Astrocyte of the hippocampus (primary cell): ENCODE measurements at regions not wholly inside any gene's neighbourhood (a gene's known extent, or its start where the extent isn't known, plus 50 kb on each side); places are given as distances from the start of the nearest gene placed in this dataset.
"Not testable (repeated sequence)": the region's sequence is repeated elsewhere in the genome, so short reads cannot be mapped to it uniquely, and the experiment has no call there.

ENCODE experiments used
- DNase-seq: peaks from one replicate; pipeline ENCODE4 v3.0.0; 2011; ENCODE audit warnings: low read depth, low spot score

DNA sequence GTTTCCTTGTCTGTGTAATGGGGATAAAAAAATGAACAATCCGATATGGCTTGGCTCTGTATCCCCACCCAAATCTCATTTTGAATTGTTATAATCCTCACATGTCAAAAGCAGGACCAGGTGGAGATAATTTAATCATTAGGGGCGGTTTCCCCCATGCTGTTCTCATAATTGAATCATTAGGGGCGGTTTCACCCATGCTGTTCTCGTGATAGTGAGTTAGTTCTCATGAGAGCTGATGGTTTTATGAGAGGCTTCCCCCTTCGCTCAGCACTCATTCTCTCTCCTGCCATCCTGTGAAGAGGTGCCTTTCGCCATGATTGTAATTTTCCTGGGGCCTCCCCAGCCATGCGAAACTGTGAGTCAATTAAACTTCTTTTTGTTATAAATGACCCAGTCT is 633.5 kb downstream of the RAPGEF2 start:
- no peak for DNase-seq

DNA sequence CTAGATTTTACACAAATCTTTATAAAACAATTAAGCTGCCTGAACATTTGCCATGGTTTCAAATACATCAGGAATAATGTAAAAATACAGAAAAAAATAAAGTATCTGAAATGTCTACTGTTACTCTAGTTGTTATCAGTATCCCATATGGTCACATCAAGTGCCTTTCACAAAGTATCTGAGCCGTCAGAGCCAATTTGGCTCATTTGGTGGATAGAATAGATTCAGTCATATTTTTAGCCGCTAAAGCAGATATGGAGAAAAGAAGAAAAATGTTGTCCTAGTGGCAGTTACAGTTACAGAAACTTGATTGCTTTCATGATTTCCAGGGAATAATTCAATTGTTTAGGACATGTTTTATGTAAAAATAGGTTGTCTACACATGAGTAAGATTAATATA is 641.1 kb downstream of the RAPGEF2 start:
- DNase-seq, result no peak

DNA sequence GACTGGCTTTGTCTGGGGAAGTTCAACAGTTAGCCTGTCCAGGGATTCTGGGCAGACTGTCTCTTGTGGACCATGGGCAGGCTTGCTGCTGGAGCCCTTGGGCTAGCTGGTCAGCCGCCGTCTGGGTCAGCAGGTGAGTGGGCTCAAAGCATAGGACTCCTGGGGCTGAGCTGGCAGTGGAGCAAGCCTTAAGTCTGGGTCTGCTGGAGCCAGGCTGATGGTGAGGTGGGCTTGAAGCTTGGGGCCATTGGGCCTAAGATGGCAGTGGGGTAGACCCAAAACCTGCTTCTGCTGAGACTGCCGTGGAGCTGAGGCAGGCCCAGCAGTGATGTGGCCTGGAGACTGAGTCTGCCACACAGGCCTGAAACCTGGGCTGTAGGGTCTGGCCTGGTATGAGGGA is 645.1 kb downstream of the RAPGEF2 start:
- no peak for DNase-seq

DNA sequence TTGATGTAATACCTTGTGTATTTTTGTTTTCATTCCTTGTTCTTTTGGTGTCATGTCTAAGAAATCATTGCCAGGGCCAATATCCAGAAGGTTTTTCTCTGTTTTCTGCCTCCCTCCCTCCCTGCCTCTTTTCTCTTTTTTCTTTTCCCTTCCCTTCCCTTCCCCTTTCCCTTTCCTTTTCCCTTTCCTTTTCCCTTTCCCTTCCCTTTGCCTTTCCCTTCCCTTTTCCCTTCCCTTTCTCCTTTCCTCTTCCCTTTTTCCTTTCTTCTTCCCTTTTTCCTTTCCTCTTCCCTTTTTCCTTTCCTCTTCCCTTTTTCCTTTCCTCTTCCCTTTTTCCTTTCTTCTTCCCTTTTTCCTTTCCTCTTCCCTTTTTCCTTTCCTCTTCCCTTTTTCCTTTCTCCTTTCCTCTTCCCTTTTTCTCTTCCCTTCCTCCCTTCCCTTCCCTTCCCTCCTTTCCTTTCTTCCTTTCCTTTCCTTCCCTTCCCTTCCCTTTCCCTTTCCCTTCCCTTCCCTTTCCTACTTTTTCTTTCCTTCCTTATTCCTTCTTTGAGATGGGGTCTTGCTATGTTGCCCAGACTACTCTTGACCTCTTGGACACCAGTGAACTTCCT is 646.1 kb downstream of the RAPGEF2 start:
- DNase-seq, result no peak

DNA sequence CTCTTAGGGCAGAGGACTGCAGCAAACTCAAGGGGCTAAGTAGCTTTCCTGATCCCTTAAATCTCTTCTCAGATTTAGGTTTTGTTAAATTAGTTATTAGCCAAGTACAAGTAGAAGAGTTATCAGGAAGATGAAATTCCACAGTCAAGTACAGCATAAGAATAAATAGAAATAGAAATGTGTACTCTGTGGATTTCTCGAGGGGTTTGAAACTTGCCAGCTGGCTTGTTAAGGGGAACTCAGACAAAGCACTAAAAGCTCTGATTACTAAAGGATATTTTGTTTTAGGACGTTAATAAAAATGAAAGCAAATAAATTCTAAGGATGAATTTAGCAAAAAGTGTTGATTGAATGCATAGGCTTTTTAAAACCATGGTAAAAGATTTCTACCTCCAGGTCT is 654.6 kb downstream of the RAPGEF2 start:
- no peak for DNase-seq

DNA sequence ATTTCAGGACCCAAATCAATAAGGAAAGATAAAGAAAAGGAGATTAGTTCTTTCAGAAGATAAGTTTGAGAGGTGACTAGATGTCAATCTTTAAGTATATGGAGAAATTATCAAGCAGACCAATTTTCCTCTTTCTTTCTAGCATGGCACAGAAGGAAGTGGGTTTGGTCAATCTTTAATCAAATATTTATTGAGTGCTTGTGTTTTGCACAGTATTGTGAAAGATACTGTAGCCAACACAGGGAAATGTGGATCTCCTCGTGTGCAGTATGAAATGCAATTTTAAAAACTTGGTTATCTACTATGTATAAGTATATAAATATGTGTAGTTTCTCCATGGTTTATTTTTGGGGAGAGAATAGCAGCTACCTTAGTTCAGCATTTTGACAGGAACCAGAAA is 655.2 kb downstream of the RAPGEF2 start:
- DNase-seq, result no peak

DNA sequence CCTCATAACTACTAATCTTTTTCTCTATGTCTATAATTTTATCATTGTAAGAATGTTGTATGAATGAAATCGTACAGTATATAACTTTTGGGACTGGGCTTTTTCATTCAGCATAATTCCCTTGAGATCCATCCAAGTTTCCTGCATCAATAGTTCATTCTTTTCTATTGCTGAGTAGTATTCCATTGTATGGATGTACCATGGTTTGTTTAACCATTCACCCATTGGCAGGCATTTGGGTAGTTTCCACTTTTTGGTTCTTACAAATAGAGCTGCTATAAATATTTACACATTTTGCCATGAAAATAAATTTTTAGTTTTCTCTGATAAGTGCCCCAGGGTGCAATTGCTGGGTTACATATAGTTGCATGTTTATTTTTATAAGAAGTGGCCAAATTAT is 659.8 kb downstream of the RAPGEF2 start:
- no peak for DNase-seq

DNA sequence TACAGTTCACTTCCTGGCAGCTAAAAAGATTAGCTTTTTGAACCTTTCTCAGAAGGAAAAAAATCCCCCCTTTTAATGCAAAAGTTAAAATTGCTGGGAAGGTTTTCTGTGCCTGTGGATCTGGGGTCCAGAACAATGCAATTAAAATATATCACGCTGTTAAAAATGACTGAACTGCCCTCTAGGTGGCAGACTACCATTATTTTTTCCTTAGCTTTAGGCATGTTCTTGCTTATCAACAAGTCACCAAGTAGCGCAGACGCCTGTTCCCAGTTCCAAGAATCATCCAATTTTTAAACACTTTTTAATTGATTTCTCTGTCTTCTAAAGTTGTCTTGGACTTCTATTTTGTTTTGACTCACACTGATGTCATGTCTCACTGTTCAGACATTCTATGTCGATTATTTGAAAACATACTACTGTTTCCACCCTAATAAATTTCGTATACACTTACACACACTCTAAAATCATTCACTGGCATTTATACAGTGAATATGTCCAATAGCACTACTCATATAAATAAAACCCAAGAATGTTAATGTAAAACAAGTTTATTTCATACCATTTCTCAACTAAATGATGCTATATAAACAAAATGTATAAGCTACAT is 661.6 kb downstream of the RAPGEF2 start:
- DNase-seq, result peak; percentile 88

DNA sequence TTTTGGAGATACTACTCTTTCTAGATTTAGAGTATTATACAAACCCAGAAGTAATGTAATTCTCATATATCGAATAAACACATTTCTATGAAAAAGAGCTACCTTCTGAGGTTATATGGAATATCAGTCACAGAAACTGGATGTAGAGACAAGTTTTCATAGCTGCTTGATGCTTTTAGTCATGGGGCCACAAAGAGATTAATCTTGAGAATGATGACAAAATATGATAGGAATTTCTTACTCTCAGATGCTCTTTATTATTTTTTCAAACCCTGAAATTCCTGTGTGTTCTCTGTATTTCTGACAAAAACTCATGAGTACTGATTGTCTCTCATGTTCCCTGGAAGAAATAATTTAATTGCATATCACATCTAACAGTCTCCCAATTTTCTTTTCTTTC is 662.5 kb downstream of the RAPGEF2 start:
- DNase-seq, result peak; percentile 54

DNA sequence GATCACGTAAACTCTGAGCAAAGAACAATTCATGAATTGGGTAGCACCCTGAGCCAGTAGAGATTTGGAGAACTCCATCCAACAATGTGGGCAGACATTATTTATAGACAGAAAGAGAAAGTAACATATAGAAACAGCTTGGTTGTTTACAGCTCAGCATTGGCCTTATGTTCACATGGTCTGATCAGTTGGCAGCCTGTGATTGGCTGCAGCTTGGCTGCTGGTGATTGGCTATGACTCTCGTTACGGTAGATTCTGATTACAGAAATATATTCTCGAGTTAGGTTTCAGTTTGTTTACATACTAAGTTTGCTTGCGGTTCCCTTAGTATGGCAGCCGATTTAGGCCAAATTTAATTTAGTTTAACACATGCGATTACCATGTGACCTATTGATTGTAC is 663.4 kb downstream of the RAPGEF2 start:
- DNase-seq, result no peak

DNA sequence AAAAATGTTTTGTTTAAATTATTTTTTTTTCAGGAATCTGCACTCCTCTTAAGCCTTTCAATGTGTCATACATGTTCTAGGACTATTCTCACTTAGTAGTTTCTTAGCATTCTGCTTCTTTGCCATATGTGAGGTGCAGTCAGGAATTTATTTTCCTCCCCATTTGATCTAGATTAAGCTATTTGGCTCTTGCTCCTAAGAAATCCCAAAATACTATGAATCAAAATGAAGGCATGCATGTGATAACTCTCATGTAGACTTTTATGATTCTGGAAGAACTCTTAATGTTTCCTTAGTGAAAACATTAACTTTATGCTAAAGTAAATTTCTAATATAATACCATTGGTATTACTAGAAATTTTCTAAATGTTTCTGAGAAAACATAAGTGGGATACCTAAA is 664.5 kb downstream of the RAPGEF2 start:
- no peak for DNase-seq

DNA sequence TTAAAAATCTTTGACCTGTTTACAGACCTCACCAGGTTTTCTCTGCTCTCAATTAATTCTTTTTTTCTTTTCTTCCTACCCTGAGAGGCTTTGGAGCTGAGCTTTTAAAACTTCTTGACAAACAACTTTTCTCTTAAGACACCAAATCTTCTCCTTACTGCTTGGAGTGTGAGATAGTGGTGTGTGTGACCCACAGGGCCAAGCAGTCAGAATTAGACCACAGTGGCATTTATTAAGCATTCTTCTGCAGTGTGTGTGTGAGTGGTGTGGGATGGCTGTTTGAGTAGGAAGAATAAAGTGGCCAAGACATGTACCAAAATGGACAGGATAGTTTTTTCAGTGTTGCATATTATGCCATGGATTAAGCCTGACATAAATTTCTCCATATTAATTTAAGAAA is 665.1 kb downstream of the RAPGEF2 start:
- peak; percentile 70 for DNase-seq

DNA sequence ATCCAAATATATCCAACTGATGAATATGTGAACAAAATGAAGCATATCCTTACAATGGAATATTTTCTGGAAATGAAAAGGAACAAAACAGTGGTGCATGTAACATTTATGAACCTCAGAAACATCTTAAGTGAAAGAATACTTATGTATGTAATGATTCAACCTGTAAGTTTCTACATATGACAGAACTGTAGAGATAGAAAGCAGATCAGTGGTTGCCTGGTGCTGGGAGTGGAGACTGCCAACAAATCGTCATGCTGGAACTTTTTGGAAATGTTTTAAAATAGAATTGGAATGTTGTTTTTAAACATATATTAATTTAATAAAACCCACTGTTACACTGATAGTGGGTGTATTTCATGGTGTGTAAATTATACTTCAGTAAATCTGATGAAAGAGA is 667.5 kb downstream of the RAPGEF2 start:
- no peak for DNase-seq

DNA sequence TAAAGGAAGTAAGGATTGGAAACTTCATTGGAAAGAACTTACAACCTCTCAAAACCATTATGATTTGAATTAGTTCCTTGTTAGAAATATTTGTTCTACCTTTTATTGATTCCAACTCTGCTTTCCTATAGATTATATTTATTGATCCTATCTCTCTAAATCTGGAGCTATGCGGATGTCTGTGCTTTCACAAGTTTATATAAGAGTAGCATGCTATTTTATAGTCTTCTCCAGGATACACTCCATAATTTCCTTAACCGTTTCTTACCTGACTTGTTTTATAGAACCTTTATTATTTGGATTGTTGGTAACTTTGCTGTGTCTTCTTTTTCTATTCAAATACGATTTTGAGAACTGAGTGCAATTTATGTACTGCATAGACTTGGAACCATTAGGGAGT is 668.1 kb downstream of the RAPGEF2 start:
- no peak for DNase-seq

DNA sequence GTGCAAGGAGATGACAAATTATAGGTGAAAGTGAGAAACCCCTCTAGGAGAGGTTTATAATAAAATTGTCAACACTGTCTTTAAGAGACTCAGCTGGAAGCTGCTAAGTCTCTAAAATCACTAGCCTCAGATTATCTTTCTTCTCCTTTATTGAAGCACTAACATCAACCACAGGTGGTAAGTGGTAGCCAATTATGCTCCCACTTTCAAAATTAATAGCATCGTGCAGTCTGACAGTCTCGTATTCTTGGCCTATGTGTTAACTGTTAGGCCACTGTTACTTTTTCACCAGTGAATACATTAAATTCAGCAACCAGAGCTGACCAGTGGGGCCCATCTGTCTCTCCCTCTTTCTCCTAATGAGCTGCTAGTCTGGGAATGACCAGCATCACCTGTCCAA is 674.1 kb downstream of the RAPGEF2 start:
- no peak for DNase-seq

DNA sequence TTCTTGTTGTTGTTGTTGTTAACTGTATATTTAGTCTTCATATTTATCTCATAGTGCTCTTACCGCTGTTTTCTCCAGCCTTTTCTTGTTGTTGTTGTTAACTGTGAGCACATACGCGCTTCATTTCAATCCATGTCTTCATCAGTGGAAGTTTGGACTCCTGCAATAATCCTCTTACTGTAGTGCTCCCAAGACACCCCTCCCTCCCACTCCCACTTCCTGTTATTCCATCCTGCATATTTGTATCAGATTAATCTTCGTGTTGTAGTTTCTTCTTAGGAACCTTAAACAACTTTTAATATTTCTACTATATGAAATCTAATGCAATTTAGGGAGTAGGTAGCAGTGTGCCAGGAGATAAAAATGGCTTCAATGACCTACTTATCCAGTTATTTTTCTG is 674.8 kb downstream of the RAPGEF2 start:
- DNase-seq, result no peak

DNA sequence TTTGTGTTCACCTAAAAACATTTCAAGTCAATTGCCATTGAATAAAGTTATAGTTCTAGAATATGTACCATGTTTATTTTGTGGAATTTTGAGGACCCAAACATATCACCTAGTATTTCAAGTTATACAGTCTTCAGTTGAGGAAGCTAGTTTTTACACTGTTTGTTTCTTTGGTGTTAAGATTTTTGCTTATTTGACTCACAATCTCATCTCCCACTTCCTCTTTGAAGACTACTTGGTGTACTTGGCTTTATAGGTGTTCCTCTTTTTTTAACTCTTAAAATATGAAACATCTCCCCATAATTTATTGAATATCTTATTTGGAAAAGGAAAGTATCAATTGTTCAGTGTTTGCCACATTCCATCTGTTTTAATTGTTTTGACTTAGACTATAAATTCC is 675.4 kb downstream of the RAPGEF2 start:
- DNase-seq, result no peak

DNA sequence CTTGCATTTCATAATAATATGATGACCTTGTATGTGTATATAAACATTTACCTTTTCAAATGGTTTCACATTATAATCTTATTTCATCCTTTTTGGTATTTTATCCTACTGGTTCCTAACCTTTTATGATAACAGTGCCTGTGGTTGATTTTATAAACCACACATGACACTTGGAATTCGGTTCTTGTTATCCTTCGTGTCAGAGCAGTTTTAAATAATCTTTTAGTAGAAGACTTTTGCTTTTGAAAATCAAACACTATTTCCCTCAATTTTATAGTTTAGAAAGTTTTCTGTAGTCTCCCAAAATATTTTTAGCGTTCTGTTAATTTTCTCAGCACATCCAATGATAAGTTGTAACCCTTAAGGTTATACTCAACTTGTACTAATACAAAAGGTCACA is 676.8 kb downstream of the RAPGEF2 start:
- peak; percentile 45 for DNase-seq

DNA sequence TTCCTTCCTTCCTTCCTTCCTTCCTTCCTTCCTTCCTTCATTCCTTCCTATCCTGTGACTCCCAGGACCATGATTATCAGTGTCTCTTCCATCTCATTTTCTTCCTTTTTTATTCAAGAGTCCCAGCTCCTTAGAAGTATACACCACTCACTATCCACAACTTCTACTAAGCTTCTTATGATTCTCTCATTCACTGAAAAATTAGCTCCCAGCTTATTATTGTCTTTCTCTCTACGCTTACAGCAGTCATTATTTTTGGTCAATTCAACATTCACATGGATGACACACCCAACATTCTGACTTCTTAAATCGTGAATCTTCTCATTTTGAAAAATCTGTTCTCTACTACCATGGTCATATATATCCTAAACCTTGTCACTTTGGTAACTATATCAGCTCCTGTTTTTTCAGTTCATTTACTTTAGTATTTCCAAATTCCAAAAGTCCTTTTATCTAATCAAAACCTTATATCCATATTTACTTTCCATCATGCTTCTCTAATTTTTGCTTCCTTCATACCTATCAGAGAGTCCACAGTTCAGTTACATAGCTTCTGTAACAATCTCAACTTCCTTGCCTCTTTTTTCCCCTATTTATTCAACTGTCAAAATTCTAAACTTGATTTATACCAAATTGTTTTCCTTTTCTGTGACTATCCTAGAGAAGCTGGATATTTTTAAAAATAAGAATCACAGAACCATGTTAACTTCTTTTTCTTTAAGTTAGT is 677.5 kb downstream of the RAPGEF2 start:
- no peak for DNase-seq

DNA sequence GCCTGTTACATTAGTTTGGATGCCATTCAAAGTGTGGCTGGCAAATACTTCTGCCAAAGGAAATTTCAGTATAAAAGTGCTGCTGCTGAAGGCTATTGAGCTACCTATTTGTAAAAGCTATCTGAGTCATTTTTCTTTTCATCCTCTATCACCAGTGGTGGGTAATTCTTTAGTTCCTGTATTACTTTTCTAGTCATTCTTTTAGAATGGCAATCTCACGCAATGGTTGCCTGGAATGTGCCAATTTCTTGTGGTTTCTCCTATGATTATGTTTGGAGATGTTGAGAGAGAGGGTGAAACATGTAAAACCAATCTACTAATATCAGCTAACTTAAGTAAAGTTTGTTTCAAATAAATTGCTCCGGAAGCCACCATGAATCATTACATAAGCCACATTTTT is 685.0 kb downstream of the RAPGEF2 start:
- DNase-seq, result peak; percentile 81

DNA sequence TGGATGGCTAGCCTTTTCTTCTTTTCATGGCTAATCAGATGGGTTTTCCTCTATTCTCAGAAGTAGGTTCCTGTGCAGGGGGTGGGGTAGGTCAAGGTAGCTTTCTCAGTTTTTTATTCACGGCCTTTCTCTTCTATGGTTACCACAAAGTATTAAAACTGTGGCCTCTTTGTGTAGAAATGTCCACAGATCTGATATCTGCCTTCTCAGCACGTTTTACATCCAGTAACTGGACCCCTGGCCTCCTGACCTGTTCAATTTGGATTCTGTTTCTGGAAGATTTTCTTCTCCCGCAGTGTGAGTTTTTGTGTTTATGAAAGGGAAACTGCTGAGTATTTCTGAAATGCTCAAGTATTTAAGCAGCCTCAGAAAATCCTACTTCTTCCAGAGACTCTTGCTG is 688.5 kb downstream of the RAPGEF2 start:
- no peak for DNase-seq

DNA sequence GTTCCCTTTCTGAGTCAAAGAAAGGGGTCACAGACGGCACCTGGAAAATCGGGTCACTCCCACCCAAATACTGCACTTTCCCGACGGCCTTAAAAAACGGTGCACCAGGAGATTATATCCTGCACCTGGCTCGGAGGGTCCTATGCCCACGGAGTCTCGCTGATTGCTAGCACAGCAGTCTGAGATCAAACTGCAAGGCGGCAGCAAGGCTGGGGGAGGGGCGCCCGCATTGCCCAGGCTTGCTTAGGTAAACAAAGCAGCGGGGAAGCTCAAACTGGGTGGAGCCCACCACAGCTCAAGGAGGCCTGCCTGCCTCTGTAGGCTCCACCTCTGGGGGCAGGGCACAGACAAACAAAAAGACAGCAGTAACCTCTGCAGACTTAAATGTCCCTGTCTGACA is 701.7 kb downstream of the RAPGEF2 start:
- not testable (repeated sequence) for DNase-seq

DNA sequence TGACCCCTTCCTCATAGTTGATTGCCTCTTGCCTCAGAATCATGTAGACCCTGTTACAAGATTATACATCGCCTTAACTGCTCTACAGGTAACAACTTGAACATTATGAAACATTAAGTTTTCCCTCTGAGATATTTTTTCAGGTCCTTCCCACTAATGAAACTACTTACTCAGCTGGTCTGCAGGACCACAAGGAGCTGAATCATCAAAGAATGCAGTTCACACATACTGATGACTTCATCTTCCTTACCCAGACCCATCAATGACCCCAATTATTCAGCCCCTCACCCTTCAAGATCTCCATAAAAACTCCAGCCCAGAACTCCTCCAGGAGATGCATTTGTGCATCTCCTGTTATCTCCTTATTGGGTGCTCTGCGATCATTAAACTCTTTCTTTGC is 720.9 kb downstream of the RAPGEF2 start:
- DNase-seq, result peak; percentile 78
